Left lung (tissue), 4 donors: ENCODE measurements at regions not wholly inside any gene's neighbourhood (a gene's known extent, or its start where the extent isn't known, plus 50 kb on each side); places are given as distances from the start of the nearest gene placed in this dataset.

Experiments used
- ATAC-seq: fragments of 200-7000 bp; cut with Tn5 transposase; one replicate; pipeline ENCODE4 v1.9.1; 2020; ENCODE audit warnings: moderate library complexity
- DNase-seq, 4 donors: peaks; one replicate each; pipeline ENCODE4 v3.0.0-alpha.2; 2013 to 2020
- H3K27ac ChIP-seq, 2 donors: fragments of 200-600 bp; sonication (generic) in 1 of 2; one replicate each; pipeline versions ENCODE4 v1.5.0 to v1.8.0; 2020 to 2021
- H3K27me3 ChIP-seq, 2 donors: fragments of 200-600 bp; sonication (generic) in 1 of 2; one replicate each; pipeline versions ENCODE4 v1.5.0 to v1.8.0; 2020 to 2021
- H3K36me3 ChIP-seq, 2 donors: fragments of 200-600 bp; sonication (generic) in 1 of 2; one replicate each; pipeline versions ENCODE4 v1.5.0 to v1.8.0; 2020 to 2021
- H3K4me1 ChIP-seq, 2 donors: fragments of 200-600 bp; one replicate each; pipeline ENCODE4 v1.8.0; 2021
- H3K4me3 ChIP-seq, 2 donors: fragments of 200-600 bp; sonication (generic) in 1 of 2; one replicate each; pipeline versions ENCODE4 v1.5.0 to v1.8.0; 2020 to 2021; ENCODE audit warnings: mild to moderate bottlenecking in 1 of 2
- H3K9me3 ChIP-seq, 2 donors: fragments of 200-600 bp; sonication (generic) in 1 of 2; one replicate each; pipeline versions ENCODE4 v1.5.0 to v1.8.0; 2020 to 2021
- CTCF ChIP-seq, 2 donors: fragments of 200-600 bp; sonication (generic) in 1 of 2; IDR thresholded peaks; one replicate each; pipeline versions ENCODE4 v1.5.0 to v1.8.0; 2021; ENCODE audit warnings: antibody characterized with exemption in 2 of 2
- intact Hi-C, 2 donors: fragments of 100-400 bp; cut with DNase I; formaldehyde crosslinking; loops; one replicate each; pipeline versions ENCODE4 v1.11.2 to v1.14.2; 2022
- donor health status: DM: no; HTN: yes; CAD: no.
- donor health status: DM: no; HTN: no; CAD: no.

GRCh38 chr13:55528434-55528833 lies 1612.3 kb upstream of the PRR20A start:
- DNase-seq (no peak), ATAC-seq (no peak)
- Histone ChIP-seq H3K4me1 (no peaks in the 10 kb centered on the region), H3K9me3 (no peaks in the 10 kb centered on the region), H3K27ac (no peak overlapping the region), H3K36me3 (no peaks in the 10 kb centered on the region), H3K27me3 (no peaks in the 10 kb centered on the region), H3K4me3 (no peak overlapping the region)
- intact Hi-C loops, result no loop called here
- no peak for TF ChIP-seq CTCF (IDR thresholded peaks at IDR 0.05)

DNA sequence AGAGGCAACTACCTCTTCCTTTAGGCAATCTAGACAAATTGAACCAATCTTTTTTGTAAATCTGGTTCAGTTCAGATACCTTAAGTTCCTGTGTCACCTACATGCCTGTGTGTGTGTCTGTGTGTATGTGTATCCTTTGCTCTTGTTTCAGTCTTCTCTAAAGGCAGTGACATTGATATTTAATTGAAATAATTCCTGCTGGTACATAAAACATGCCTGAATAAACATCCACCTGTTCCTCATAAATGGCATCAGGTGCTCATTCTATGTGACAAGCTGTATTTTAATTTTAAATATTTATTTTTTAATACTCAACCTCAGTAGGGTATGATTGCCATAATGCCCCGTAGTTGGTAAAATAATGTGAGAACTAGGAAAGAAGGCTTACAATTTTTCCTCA lies 1606.4 kb upstream of the PRR20A start:
- Histone ChIP-seq H3K4me1 (no peaks in the 10 kb centered on the region), H3K27ac (no peak overlapping the region), H3K27me3 (no peaks in the 10 kb centered on the region), H3K9me3 (peaks cover 0 to 2% of the 10 kb centered on the region in 2 donors), H3K4me3 (no peak overlapping the region), H3K36me3 (no peaks in the 10 kb centered on the region)
- no peak for TF ChIP-seq CTCF (IDR thresholded peaks at IDR 0.05)
- intact Hi-C loops, result no loop called here
- DNase-seq (no peak), ATAC-seq (no peak)

- intact Hi-C loops, result no loop called here
- no peak overlapping the region for H3K4me3 ChIP-seq
- DNase-seq (no peak), ATAC-seq (no peak)
- peaks cover 0 to 2% of the 10 kb centered on the region in 2 donors for H3K9me3 ChIP-seq
- no peak overlapping the region for H3K27ac ChIP-seq
- H3K36me3 ChIP-seq, result no peaks in the 10 kb centered on the region
- no peaks in the 10 kb centered on the region for H3K27me3 ChIP-seq
- no peak for TF ChIP-seq CTCF (IDR thresholded peaks at IDR 0.05)
- no peaks in the 10 kb centered on the region for H3K4me1 ChIP-seq
Observed at GRCh38 chr13:55538424-55538823, 1602.3 kb upstream of the PRR20A start.

DNA sequence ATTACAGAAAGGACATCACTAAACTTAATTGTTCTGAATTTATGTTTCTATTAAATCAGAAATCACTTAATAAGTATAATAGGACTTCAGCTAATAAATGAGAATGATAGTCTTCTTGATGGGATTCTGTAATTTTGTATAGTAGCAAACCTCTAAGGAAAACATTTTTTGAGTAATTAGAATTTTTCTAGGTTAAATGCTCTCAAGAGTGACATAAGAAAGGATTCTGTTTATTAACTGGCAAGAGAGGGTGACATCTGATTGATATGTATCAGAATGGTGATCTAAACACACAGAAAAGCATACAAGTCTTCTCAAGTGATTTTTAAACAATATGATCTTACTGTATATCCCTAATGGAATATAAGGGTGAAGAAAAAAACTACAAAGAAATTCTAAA lies 1597.7 kb upstream of the PRR20A start:
- Histone ChIP-seq H3K4me1 (no peaks in the 10 kb centered on the region), H3K9me3 (no peaks in the 10 kb centered on the region), H3K4me3 (no peak overlapping the region), H3K27ac (no peak overlapping the region), H3K27me3 (no peaks in the 10 kb centered on the region), H3K36me3 (no peaks in the 10 kb centered on the region)
- no peak for ATAC-seq
- no peak for TF ChIP-seq CTCF (IDR thresholded peaks at IDR 0.05)
- intact Hi-C loops, result no loop called here
- DNase-seq, result no peak

DNA sequence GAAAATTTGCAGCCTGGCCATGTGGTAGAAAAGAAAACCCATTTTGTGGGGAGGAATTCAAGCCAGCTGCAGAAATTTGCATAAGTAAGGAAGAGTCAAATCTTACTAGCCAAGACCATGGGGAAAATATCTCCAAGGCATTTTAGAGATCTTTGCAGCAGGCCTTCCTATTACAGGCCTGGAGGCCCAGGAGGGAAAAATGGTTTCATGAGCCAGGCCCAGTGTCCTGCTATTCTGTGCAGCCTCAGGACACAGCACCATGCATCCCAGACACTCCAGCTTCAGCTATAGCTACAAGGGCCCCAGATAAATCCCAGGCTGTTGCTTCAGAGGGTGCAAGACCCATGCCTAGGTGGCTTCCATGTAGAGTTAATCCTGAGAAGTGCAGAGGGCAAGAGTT lies 1590.1 kb upstream of the PRR20A start:
- Histone ChIP-seq H3K36me3 (no peaks in the 10 kb centered on the region), H3K9me3 (peaks cover 0 to 12% of the 10 kb centered on the region in 2 donors), H3K27ac (no peak overlapping the region), H3K4me3 (no peak overlapping the region), H3K4me1 (no peaks in the 10 kb centered on the region), H3K27me3 (no peaks in the 10 kb centered on the region)
- TF ChIP-seq CTCF (IDR thresholded peaks at IDR 0.05), result no peak
- DNase-seq (no peak), ATAC-seq (no peak)
- intact Hi-C loops, result no loop called here
